ENCODE measurements at regions not wholly inside any gene's neighbourhood (a gene's known extent, or its start where the extent isn't known, plus 50 kb on each side); places are given as distances from the start of the nearest gene placed in this dataset.

DNA sequence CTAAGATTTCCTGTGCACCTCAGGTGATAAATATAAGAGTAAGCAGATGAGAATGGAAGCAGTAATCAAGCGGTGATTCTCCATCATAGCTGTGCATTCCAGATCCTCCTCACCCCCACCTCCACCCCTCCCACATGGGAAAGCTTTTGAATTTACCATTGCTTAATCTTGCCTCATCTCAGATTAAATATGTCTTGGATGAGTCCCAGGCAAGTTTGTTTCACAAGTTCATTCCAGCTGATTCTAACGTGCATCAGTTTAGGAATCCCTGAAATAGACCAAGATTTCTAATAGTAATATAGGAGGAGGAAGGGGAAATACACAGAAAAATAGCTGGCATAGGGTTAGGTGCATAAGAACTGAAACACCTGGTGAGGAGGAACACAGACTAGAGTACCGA is 396.2 kb upstream of the KIF2B start:
- Histone ChIP-seq H3K9me1 (ENCODE audit: insufficient read depth, low read length) (no peaks in the 10 kb centered on the region), H3K27ac (ENCODE audit: insufficient read depth, low read length) (no peak overlapping the region), H2BK120ac (ENCODE audit: low read depth, low read length) (no peak overlapping the region), H3K4me1 (ENCODE audit: control insufficient read depth, insufficient read depth, low read length) (no peaks in the 10 kb centered on the region), H2AFZ (replicated peaks; ENCODE audit: low read length, poor library complexity) (no peak overlapping the region), H4K5ac (ENCODE audit: low read depth, low read length) (no peak overlapping the region), H2BK15ac (ENCODE audit: low read depth, low read length) (no peak overlapping the region), H2AK5ac (ENCODE audit: low read depth, low read length) (no peak overlapping the region), H2AK9ac (replicated peaks; ENCODE audit: low read depth, low read length, poor library complexity) (no peak overlapping the region), H3K36me3 (ENCODE audit: control insufficient read depth, insufficient read depth, low read length) (no peaks in the 10 kb centered on the region), H3K4ac (ENCODE audit: low read depth, low read length) (no peak overlapping the region), H3K18ac (ENCODE audit: low read depth, low read length) (no peak overlapping the region), H3K79me1 (ENCODE audit: low read depth in 1 of 2, low read length in 2 of 2) (no peaks in the 10 kb centered on the region), H3K4me2 (ENCODE audit: low read depth, low read length) (no peak overlapping the region), H3K56ac (ENCODE audit: extremely low read depth, insufficient read depth, low read length) (no peak overlapping the region), H4K20me1 (ENCODE audit: insufficient read depth, low read length) (no peaks in the 10 kb centered on the region), H3K4me3 (ENCODE audit: insufficient read depth, low read depth, low read length) (no peak overlapping the region), H3K9ac (ENCODE audit: low read depth, low read length) (no peak overlapping the region), H4K8ac (ENCODE audit: low read depth in 2 of 2, low read length in 2 of 2) (no peak overlapping the region), H3K27me3 (ENCODE audit: control insufficient read depth, insufficient read depth, low read length) (no peaks in the 10 kb centered on the region), H2BK20ac (ENCODE audit: low read depth, low read length) (no peak overlapping the region), H3K14ac (replicated peaks; ENCODE audit: low read depth, low read length) (no peak overlapping the region), H4K91ac (ENCODE audit: insufficient read depth, low read depth, low read length) (no peak overlapping the region), H2BK5ac (ENCODE audit: low read depth, low read length, poor library complexity, severe bottlenecking) (no peak overlapping the region), H3K9me3 (ENCODE audit: control insufficient read depth, insufficient read depth, low read length) (peaks cover 4% of the 10 kb centered on the region; the same call in 1 of the 2 replicates), H3K23ac (ENCODE audit: low read depth, low read length) (no peak overlapping the region)
- CTCF ChIA-PET: no interaction called here
- in situ Hi-C loops (cut with MboI; ENCODE audit: low sequenced_read_pairs) (no loop called here), dilution Hi-C loops (cut with HindIII; ENCODE audit: low sequenced_read_pairs, unreplicated experiment) (no loop called here), intact Hi-C loops (cut with micrococcal nuclease) (no loop called here)
- no CpG with 5 or more reads among the region's 3 CpGs for WGBS, 2 experiments (ENCODE audit: extremely low coverage in 2 of 2, insufficient read length in 1 of 2)
- no TSS peak for BruUV-seq (replicated peaks)
- TF ChIP-seq RAD21 (IDR thresholded peaks at IDR 0.05; ENCODE audit: low read length) (no peak), CHD1 (IDR thresholded peaks at IDR 0.05; ENCODE audit: low read depth, low read length) (no peak), RFX5 (IDR thresholded peaks at IDR 0.05; ENCODE audit: low read depth, low read length) (no peak), POLR2A (IDR thresholded peaks at IDR 0.05; ENCODE audit: low read depth, low read length) (no peak), BHLHE40 (IDR thresholded peaks at IDR 0.05; ENCODE audit: low read depth, low read length) (no peak), MAZ (IDR thresholded peaks at IDR 0.05; ENCODE audit: borderline replicate concordance, low read depth, low read length) (no peak), MXI1 (IDR thresholded peaks at IDR 0.05; ENCODE audit: borderline replicate concordance, low read depth, low read length) (no peak), MAFK (IDR thresholded peaks at IDR 0.05; ENCODE audit: low read depth, low read length) (no peak), NFE2L2 (IDR thresholded peaks at IDR 0.05; ENCODE audit: low read depth, low read length) (no peak), SMC3 (IDR thresholded peaks at IDR 0.05; ENCODE audit: low read depth, low read length) (no peak), CEBPB (IDR thresholded peaks at IDR 0.05; ENCODE audit: low read depth, low read length) (no peak), RCOR1 (IDR thresholded peaks at IDR 0.05; ENCODE audit: insufficient replicate concordance, low read length) (no peak), FOS (IDR thresholded peaks at IDR 0.05; ENCODE audit: low read depth, low read length) (no peak)
- TF ChIP-seq, protein P1, sequence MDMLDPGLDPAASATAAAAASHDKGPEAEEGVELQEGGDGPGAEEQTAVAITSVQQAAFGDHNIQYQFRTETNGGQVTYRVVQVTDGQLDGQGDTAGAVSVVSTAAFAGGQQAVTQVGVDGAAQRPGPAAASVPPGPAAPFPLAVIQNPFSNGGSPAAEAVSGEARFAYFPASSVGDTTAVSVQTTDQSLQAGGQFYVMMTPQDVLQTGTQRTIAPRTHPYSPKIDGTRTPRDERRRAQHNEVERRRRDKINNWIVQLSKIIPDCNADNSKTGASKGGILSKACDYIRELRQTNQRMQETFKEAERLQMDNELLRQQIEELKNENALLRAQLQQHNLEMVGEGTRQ (IDR thresholded peaks at IDR 0.05; ENCODE audit: low read depth, low read length): no peak
- TF ChIP-seq, protein P2, sequence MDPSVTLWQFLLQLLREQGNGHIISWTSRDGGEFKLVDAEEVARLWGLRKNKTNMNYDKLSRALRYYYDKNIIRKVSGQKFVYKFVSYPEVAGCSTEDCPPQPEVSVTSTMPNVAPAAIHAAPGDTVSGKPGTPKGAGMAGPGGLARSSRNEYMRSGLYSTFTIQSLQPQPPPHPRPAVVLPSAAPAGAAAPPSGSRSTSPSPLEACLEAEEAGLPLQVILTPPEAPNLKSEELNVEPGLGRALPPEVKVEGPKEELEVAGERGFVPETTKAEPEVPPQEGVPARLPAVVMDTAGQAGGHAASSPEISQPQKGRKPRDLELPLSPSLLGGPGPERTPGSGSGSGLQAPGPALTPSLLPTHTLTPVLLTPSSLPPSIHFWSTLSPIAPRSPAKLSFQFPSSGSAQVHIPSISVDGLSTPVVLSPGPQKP (IDR thresholded peaks at IDR 0.05; ENCODE audit: borderline replicate concordance, low read depth, low read length): no peak
- TF ChIP-seq, protein P3, sequence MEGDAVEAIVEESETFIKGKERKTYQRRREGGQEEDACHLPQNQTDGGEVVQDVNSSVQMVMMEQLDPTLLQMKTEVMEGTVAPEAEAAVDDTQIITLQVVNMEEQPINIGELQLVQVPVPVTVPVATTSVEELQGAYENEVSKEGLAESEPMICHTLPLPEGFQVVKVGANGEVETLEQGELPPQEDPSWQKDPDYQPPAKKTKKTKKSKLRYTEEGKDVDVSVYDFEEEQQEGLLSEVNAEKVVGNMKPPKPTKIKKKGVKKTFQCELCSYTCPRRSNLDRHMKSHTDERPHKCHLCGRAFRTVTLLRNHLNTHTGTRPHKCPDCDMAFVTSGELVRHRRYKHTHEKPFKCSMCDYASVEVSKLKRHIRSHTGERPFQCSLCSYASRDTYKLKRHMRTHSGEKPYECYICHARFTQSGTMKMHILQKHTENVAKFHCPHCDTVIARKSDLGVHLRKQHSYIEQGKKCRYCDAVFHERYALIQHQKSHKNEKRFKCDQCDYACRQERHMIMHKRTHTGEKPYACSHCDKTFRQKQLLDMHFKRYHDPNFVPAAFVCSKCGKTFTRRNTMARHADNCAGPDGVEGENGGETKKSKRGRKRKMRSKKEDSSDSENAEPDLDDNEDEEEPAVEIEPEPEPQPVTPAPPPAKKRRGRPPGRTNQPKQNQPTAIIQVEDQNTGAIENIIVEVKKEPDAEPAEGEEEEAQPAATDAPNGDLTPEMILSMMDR (conservative IDR thresholded peaks at IDR 0.05; ENCODE audit: low read depth, low read length): no peak
- DNase-seq (no peak), ATAC-seq (ENCODE audit: low read depth) (no peak)
- POLR2A ChIA-PET (ENCODE audit: unreplicated experiment): no interaction called here

All from IMR-90 (cell line).